ENCODE measurements at regions not wholly inside any gene's neighbourhood (a gene's known extent, or its start where the extent isn't known, plus 50 kb on each side); places are given as distances from the start of the nearest gene placed in this dataset.

DNA sequence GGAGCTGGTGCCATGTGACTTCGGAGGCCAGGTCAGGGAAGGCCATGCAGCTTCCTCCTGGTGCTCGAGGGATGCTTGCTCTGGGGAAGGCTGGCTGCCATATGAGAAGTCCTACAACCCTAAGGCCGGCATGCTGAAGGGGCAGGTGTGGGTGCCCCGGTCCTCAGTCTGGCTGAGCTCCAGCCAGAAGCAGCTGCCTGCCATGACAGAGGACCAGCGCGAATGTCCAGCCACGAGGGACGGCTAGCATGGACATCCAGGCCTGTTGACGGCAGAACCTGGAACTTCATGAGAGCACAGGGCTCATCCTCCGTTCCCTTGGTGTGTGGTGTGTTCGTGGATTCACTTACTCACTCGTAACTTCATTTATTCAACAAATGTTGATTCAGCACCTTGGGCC lies 140.6 kb downstream of the IRF8 start:
- no peak for DNase-seq (ENCODE audit: low spot score)

DNA sequence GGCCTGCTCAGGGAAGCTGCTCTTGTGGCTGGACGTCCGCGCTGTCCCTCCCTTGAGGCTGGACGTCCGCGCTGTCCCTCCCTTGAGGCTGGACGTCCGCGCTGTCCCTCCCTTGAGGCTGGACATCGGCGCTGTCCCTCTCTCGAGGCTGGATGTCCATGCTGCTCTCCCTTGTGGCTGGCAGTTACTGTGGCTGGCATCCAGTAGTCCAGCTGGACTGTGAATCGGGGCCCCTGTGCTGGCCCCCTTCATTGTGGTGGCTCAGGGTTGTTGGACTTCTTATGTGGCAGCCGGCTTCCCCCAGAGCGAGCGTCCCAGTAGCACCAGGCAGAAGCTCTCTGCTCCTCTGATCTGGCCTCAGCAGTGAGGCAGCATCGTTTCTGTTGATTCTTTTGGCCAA lies 141.5 kb downstream of the IRF8 start:
- no peak for DNase-seq (ENCODE audit: low spot score)

DNA sequence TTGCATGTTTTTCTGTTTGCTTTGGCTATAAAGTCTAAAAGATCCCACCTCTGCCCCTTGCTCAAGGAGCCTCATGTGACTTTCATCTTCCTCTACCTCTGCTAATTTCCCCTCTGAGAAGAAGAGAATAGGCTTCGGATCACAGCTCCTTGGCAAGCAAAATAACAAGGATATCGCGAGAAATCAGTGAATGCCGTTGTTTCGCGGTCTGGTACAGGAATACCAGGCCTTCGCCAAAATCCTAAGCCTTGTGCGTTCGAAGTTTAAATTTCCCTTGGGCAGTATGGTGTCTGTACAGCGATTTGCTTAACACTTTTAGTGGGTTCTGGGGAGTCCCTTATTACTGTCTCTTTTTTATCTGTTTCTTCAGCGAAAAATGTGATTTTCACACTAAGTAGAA lies 142.3 kb downstream of the IRF8 start:
- no peak for DNase-seq (ENCODE audit: low spot score)

DNA sequence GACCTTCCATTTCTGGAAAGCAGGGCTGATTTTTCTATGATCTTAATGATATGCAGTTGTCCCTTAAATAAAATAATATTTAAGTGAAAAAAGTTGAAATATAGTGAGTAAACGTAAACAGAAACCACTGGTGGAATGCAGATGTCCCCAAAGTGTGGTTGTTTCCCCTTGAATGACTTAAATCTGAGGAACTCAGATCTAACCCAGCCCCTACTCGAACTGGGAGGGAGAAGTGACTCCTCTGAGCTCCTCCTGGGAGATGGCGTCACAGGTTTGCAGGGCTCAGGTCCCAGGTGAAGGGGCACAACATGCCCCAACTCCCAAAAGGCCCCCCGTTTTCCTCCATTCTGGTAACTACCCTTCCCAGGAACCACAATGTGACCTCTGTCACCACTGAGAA lies 142.8 kb downstream of the IRF8 start:
- no peak for DNase-seq (ENCODE audit: low spot score)

DNA sequence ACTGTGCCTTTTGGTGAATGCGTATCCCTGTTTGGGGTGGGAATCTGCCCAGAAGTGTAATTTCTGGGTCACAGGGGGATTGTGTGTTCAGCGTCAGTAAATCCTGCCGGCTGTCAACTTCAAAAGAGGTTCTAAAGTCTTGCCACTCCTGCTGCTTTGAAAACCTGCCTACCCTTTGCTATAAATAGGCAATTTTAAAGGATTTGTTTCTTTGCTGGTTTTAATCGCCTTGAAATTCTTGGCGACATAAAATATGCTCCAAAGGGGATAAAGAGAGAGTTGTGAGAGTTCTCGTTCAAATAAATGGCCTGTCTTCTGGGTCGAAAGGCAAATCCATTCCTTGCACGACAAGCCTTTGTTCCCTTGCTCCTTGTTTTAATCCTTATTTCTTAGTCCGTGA lies 143.4 kb downstream of the IRF8 start:
- DNase-seq (ENCODE audit: low spot score), result no peak

DNA sequence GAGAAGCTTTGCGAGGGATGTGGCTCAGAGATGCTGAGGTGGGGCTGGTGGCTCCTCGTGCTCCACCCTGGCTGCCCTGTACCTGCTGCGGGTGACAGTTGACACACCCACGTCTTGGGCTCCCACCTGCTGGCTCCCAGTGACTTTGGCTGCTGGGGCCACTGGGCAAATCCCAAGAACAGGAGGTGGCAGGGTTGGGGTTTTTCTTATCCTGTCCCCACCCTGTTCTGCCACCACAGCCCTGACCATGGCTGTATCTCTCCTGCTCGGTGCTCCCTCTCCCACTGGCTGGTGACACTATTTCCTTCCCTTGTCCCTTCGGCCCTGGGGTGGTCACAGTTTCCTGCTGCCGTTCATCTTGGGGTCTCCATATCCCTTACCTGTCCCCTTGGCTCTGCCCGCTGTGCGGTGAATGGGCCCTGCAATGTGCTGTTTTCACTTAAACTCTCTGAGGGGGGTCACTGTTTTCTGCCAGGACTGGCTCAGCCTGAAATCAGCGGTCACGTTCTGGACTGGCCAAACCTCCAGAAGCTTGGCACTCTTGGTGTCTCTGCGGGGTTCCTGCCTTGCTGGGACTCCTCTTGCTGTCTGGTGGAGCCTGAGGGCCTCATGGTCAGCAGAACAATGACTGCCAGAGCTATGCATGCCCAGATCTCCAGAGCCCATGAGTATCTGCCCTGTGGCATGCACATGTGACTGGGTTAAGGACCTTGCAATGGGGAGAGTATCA lies 144.2 kb downstream of the IRF8 start:
- no peak for DNase-seq (ENCODE audit: low spot score)

DNA sequence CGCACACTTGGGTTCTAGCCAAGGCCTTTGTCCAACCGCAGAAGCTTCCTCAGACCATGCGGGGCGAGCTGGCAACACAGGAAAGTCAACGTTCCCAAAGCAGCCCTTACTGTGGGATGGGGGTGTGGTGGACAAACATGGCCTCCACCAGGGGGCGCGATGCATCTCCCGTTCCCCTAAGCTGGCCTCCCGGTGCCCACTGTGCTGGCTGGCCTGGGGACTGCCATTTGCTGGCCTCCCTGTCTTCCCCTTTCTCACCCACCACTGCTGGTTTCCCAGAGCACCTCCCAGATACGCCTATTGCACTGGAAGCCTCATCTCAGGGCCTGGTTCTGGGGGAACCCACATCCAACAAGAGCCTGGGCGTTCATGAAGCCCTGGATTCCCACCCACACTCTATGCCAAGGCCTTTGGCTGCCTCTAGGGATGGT lies 145.3 kb downstream of the IRF8 start:
- DNase-seq (ENCODE audit: low spot score), result no peak

DNA sequence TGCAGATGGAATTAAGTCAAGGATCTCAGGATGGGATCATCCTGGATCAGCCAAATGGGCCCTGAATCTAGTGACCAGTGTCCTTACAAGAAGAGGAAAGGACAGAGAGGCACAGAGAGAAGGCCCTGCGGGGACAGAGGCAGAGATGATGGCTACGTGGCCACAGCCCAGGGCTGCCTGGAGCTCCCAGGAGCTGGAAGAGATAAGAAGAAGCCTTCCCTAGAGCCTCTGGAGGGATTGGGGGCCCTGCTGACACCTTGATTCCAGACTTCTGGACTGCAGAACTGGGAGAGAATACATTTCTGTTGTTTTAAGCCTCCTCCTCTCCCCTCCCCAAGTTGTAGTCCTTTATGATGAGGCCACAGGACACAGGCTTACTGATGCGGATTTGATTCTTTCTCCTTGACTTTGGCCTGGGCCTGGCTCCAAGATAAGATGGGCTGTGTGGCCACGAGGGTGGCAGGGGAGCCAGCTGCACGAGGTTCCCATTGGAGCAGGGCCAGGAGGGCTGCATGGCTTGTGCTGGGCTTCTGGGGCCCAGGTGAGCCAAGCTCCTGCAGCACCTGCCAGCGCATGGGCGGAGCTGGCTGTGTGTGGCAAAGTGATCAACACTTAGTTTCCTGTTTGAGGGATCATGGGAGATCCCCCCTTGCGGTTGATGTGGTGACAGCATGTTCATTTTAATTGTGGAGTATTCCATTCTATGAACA lies 146.1 kb downstream of the IRF8 start:
- no peak for DNase-seq (ENCODE audit: low spot score)

DNA sequence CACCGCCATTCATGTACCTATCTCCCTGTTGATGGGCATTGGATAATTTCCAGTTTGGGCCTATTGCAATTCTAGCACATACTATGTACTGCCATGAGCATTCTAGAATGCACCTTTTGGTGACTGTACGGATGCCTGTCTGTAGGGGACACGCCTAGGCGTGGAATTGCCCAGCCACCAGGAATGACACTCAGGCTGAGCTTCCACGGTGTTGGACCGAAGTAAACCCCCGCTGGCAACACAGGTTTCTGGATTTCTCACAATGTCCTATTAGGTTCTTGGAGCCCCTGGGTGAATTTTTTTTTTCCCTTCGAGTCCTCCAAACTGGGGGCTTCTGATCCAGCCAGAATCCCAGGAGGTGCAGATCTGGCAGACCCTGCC lies 146.6 kb downstream of the IRF8 start:
- no peak for DNase-seq (ENCODE audit: low spot score)

DNA sequence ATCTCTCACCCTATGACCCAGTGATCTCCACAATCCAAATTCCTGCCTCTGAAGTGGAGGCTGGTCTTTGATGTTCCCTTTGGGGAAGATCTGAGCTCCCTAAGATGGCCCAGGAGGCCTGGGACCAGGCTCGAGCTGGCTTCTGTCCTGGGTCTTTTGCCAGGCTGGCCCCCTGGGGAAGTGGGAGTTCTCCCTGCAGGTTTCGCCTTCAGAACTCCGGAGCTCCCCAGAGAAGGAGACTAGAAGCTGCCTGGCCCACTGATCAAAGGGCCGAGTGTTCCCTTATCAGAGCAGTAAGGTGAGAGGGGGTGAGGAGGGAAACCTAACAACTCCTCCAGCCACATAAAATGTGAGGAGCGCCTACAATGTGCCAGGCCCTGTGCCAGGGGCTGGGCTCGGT lies 147.1 kb downstream of the IRF8 start:
- DNase-seq (ENCODE audit: low spot score), result no peak

DNA sequence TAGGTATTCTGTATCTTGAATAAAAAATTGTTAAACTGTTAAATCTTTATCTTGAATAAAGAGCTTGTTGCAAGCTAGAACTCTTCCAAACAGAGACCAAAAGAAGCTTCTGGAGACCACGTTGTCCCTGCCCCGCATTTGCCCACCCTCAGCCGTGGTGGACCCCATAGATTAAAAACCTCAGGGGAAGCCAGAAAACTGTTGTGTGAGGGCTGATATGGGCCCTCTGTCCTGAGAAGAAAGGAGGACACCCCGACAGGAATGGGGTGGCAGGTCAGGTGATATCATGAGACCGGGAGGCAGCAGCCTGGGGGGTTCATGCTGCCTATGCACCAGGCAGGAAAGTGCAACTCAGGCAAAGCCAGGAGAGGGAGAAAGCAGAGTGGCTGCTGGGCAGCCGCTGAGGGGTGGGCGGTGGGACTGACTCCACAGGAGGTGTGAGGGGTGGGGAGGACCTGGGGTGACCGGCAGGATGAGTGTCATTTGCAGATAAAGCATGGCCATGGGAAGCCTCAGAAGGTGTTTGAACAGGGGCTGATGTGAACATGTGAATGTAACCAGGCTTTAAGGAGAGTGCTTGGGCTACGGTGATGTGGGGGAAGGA lies 147.8 kb downstream of the IRF8 start:
- no peak for DNase-seq (ENCODE audit: low spot score)

DNA sequence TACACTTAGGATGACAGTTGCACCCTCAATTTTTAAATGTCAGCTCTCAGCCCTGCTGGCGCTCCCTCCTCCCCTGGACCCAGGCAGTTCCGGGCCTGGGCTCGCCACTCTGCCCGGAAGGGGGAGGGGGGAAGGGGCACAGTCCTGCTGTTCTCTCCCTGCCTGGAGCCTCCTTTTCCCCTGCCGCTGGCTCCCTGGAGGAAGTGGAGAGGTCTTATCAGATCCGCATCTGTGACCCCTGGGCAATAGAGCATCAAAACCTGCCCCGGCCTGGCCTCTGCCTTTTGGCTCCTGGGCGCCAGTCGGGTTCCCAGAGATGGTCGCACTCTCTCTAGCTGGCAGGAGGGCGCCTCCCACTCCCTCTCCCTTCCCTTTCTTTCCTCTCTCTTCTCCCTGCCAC lies 149.3 kb downstream of the IRF8 start:
- DNase-seq (ENCODE audit: low spot score), result no peak

DNA sequence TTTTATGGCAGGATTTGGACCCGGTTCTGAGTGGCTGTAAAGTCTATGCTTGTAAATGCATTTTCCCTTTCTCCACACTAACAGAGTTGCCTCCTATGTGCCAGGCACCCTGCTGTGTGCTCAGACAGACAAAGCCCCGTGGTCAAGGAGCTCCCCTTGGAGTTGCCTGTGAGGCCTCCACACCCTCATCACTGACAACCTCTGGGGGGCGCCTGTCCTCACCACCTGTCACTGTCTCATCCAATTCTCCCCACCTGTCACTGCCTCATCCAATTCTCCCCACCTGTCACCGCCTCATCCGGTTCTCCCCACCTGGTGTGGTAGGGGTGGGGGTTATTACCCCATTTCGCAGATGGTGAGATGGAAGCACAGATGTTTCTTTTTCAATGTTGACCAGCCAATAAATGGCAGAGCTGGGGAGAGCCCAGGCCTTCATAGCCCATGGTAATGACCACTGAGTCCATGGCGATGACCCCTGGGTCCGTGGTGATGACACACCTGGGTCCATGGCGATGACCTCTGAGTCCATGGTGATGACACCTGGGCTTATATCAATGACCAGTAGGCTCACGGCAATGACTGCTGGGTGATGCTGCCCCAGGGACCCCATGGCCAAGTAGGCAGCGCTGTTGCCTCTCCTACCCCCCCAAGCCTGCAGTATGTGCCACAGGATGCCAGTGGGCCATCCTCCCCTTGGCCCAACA lies 150.1 kb downstream of the IRF8 start:
- no peak for DNase-seq (ENCODE audit: low spot score)

DNA sequence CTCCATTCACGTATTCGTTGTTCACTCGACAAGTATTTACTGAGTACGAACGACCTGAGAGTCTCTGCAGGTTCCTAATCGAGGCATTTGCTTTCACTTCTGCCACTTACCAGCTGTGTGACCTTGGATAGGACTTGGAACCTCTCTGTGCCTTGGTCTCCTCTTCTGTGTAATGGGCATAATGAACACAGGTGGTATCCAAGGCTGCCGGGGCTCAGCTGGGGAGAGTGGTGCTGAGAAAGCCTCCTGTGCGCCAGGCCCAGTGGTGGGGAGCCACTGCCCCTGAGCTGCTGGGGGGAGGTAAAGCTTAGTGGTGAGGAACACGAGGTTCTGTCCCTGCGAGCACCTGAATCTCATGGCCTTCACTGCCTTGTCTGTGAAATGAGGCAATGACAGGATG lies 150.7 kb downstream of the IRF8 start:
- DNase-seq (ENCODE audit: low spot score), result no peak

DNA sequence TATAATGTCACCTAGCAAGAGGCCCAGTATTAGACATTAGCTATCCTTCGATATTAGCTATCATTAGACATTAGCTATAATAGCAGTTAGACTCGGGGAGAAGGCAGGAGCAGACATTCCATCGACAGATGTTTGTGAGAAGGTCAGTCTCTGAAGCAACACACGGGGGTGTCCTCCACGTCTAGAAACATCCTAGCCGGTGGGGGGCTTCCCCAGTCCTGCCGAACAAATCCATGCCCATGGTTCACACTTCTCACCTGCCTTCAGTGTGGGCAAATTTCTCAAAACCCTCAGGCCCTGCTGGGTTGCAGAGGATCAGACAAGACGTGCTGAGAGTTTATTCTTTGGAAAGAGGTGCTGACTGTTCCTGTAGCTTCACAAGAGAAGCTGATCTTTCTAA lies 151.1 kb downstream of the IRF8 start:
- no peak for DNase-seq (ENCODE audit: low spot score)

DNA sequence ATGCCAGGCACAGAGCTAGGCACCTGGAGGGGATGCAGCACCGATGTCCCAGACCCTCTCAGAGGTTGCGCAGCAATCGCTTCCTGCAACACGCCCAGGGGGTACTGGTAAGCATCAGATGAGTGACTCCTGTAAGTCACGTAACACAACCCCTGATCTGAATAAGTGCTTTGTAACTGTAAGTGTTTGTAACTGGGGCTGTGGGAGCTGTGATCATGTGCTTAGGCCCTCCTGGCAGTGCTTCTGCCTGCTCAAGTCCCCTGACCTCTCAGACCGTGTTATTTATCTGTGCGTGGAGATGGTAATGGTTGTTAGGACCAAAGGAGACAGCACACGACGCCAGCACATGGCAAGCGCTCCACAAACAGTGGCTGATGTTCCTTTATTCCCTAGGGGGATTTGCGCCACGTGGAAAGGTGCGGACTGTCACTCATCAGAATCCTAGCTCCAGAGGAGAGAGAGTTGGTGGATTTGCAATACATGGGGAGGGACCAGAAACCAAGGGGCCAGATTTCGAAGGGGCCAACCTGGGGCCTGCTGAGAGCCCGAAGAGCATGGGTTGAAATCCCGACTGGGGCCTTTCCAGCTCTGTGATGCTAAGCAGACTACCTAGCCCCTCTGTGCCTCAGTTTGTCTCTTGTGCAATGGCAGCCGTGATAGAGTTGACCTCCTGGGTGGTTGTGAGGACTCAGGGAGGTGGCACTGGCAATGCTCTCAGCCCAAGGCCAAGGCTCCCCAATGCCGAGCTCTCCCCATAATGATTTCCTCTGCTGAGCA lies 151.8 kb downstream of the IRF8 start:
- DNase-seq (ENCODE audit: low spot score), result no peak

DNA sequence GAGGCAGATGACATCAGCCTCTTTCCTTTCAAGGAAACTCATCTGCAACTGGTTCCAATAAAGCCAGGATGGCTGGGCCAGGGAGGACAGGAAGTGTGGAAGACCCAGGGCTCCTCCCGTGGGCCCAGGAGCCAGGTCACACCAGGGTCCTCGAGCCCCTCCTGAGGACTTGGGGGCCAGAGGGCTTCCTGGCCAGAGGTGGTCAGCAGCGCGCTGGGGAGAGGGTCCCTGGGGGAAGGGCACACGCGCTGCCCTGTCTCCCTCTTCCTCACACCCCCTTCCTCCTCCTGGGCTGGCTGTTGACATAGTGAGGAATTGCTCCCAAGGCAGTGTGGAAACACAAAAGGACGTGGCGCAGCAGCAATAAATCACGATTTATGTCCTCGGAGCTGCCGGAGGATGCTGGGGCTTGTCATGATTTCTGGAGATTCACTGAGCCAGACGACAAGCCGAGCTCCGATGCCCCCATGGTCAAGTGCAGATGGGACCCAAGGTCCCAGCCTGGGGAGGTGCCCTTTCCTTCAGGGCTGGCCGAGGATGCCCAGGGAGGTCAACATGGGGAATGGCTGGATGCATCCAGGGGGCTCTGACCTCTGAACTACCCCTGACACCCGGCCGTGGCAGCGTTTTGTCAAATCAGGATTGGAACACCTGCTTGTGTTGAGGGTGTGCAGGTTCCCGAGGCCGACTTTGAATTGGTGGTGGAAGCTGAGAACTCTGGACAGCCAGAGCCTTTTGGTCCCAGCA lies 152.6 kb downstream of the IRF8 start:
- DNase-seq (ENCODE audit: low spot score), result no peak

DNA sequence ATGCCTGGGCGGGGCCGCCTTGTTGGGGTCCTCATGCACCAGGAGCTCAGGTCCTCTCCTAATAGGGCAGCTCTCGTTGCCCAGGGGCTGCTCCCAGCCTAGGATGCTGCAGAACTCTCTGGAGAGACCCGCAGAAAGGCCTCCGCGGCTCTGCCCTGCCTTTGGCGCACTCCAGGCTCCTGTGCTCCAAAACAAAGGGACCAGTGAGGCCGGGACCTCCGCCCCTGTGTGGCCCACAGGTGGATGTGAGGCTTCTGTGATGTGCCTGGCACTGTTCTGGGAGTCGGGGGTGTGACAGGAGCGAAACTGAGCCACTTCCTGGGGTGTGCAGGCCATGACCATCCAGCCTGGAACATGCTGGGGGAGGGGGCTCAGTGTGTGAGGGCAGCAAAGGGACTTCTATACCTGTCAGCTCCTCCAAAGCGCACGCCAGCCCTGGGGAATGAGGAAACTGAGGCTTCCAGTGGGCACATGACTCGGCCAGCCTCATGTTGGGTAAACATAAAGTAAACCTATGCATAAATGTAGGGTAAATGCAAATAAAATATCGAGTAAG lies 153.2 kb downstream of the IRF8 start:
- no peak for DNase-seq (ENCODE audit: low spot score)

DNA sequence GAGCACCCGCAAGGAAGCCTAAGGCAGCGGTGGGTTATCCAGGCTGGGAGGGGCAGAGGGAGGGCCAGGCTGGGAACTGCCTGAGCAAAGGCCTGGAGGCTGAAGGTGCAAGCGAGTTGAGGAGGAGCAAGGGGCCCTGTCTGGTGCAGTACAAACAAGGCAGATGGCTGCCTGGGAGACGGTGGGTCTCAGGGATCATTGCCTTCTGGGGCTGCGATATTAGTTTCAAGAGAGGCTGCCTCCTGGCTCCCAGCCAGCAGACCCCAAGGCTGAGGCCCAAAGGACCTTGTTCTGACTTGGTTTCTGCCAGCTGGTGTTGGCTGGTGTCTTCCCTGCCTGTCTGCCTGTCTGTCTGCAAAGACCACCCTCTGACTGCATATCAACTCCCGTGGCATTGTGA lies 154.0 kb downstream of the IRF8 start:
- no peak for DNase-seq (ENCODE audit: low spot score)
